Left lung (tissue), 4 donors: ENCODE measurements at regions not wholly inside any gene's neighbourhood (a gene's known extent, or its start where the extent isn't known, plus 50 kb on each side); places are given as distances from the start of the nearest gene placed in this dataset.
"Not testable (repeated sequence)": the region's sequence is repeated elsewhere in the genome, so short reads cannot be mapped to it uniquely, and the experiment has no call there.

Source experiments
- ATAC-seq: fragments of 200-7000 bp; cut with Tn5 transposase; one replicate; pipeline ENCODE4 v1.9.1; 2020; ENCODE audit warnings: moderate library complexity
- DNase-seq, 4 donors: peaks; one replicate each; pipeline ENCODE4 v3.0.0-alpha.2; 2013 to 2020
- H3K27ac ChIP-seq, 2 donors: fragments of 200-600 bp; sonication (generic) in 1 of 2; one replicate each; pipeline versions ENCODE4 v1.5.0 to v1.8.0; 2020 to 2021
- H3K27me3 ChIP-seq, 2 donors: fragments of 200-600 bp; sonication (generic) in 1 of 2; one replicate each; pipeline versions ENCODE4 v1.5.0 to v1.8.0; 2020 to 2021
- H3K36me3 ChIP-seq, 2 donors: fragments of 200-600 bp; sonication (generic) in 1 of 2; one replicate each; pipeline versions ENCODE4 v1.5.0 to v1.8.0; 2020 to 2021
- H3K4me1 ChIP-seq, 2 donors: fragments of 200-600 bp; one replicate each; pipeline ENCODE4 v1.8.0; 2021
- H3K4me3 ChIP-seq, 2 donors: fragments of 200-600 bp; sonication (generic) in 1 of 2; one replicate each; pipeline versions ENCODE4 v1.5.0 to v1.8.0; 2020 to 2021; ENCODE audit warnings: mild to moderate bottlenecking in 1 of 2
- H3K9me3 ChIP-seq, 2 donors: fragments of 200-600 bp; sonication (generic) in 1 of 2; one replicate each; pipeline versions ENCODE4 v1.5.0 to v1.8.0; 2020 to 2021
- intact Hi-C, 2 donors: fragments of 100-400 bp; cut with DNase I; formaldehyde crosslinking; loops; one replicate each; pipeline versions ENCODE4 v1.11.2 to v1.14.2; 2022
- TF ChIP-seq, protein P1 (sequence below), 2 donors: fragments of 200-600 bp; sonication (generic) in 1 of 2; IDR thresholded peaks; one replicate each; pipeline versions ENCODE4 v1.5.0 to v1.8.0; 2021; ENCODE audit warnings: antibody characterized with exemption in 2 of 2
- donor health status: DM: no; HTN: yes; CAD: no.
- donor health status: DM: no; HTN: no; CAD: no.

DNA sequence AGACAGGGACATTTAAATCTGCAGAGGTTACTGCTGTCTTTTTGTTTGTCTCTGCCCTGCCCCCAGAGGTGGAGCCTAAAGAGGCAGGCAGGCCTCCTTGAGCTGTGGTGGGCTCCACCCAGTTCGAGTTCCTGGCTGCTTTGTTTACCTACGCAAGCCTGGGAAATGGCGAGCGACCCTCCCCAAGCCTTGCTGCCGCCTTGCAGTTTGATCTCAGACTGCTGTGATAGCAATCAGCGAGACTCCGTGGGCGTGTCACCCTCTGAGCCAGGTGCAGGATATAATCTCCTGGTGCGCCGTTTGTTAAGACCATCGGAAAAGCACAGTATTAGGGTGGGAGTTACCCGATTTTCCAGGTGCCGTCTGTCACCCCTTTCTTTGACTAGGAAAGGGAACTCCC, 93.3 kb downstream of the ANKRD30BL start:
- H3K4me1 ChIP-seq, H3K27ac ChIP-seq, H3K27me3 ChIP-seq, H3K4me3 ChIP-seq, intact Hi-C loops, H3K36me3 ChIP-seq, ATAC-seq: not testable (repeated sequence)
- peaks cover 0 to 13% of the 10 kb centered on the region in 2 donors for H3K9me3 ChIP-seq
- peak in 1 of 4 donors; percentile 49 for DNase-seq

- intact Hi-C loops, H3K4me1 ChIP-seq, H3K4me3 ChIP-seq, H3K36me3 ChIP-seq, DNase-seq, H3K27ac ChIP-seq, ATAC-seq, H3K27me3 ChIP-seq: not testable (repeated sequence)
- H3K9me3 ChIP-seq: peaks cover 0 to 13% of the 10 kb centered on the region in 2 donors
Measured at GRCh38 chr2:132065391-132065790, 96.4 kb downstream of the ANKRD30BL start.

DNA sequence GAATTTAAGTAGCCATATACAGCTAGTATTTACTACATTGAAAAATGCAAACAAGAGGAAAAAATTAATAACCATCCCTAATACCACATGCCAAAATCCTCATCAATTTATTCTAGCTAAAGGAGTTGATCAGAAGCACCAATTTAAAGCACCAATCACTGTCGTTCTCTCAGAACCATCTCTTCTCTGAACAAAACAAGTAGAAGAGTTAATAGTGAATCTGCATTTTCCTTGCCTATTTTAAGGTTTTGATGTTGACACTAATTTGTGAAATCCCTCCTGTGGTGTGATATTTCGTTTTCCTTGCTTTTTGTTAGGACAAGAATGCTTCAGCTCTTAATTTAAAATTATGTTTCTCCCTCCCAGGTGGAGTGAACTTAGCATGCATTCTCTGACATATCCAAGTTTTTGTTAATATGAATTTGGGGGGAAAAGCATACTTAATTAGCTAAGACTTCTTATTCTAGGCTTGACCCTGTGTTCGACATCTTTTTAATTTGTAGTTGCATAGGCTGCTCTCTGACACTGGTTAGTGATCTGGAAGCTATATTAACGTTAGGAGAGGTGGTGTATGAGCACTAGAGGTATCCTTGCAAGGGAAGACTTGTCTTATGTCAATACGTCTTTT, 122.0 kb downstream of the ANKRD30BL start:
- H3K4me3 ChIP-seq, H3K36me3 ChIP-seq, ATAC-seq, H3K4me1 ChIP-seq, intact Hi-C loops, H3K9me3 ChIP-seq, DNase-seq, H3K27ac ChIP-seq: not testable (repeated sequence)
- peaks cover 33 to 62% of the 10 kb centered on the region in 2 donors for H3K27me3 ChIP-seq

DNA sequence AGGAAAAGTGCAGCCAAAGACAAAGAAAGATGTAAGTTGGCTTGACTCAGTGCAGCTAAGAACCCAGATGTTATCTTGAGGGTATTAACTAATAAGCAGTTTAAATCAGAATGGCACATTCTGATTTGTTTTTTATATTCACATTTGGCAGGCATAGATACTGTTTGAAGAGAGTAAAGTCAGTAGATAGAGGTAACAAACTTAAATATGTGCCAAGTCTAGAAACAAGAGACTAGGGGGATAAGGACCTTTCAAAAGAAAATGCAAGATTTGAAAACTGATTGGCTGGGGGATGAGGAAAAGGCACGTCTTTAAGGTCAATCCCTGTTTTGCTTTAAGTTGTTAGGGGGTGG, 122.9 kb downstream of the ANKRD30BL start:
- DNase-seq, H3K27ac ChIP-seq, H3K4me1 ChIP-seq, H3K36me3 ChIP-seq, intact Hi-C loops, H3K9me3 ChIP-seq, ATAC-seq: not testable (repeated sequence)
- H3K27me3 ChIP-seq: peaks cover 33 to 62% of the 10 kb centered on the region in 2 donors
- peak overlapping the region; percentile 24 to 26 for H3K4me3 ChIP-seq

DNA sequence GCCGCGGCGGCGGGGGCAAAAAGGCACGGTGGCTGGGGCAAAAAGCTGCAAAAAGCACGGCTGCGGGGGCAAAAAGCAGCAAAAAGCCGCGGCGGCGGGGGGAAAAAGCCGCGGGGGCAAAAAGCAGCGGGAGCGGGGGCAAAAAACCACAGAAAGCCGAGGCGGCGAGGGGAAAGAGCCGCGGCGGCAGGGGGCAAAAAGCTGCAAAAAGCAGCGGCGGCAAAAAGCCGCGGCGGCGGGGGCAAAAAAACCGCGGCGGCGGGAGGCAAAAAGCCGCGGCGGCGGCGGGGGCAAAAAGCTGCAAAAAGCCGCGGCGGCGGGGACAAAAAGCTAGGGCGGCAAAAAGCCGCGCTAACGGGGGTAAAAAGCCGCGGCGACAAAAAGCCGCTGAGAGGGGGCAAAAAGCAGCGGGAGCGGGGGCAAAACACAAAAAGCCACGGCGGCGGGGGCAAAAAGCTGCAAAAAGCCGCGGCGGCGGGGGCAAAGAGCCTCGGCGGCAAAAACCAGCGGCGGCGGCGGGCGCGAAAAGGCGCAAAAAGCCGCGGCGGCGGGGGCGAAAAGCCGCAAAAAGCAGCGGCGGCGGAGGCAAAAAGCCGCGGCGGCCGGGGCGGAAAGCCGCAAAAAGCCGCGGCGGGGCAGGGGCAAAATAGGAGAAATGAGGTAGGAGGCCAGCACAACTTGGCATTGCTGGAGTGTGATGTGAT, 123.4 kb downstream of the ANKRD30BL start:
- peaks cover 33 to 62% of the 10 kb centered on the region in 2 donors for H3K27me3 ChIP-seq
- ATAC-seq (no peak), DNase-seq (peak in 1 of 4 donors; percentile 69)
- TF ChIP-seq, protein P1, sequence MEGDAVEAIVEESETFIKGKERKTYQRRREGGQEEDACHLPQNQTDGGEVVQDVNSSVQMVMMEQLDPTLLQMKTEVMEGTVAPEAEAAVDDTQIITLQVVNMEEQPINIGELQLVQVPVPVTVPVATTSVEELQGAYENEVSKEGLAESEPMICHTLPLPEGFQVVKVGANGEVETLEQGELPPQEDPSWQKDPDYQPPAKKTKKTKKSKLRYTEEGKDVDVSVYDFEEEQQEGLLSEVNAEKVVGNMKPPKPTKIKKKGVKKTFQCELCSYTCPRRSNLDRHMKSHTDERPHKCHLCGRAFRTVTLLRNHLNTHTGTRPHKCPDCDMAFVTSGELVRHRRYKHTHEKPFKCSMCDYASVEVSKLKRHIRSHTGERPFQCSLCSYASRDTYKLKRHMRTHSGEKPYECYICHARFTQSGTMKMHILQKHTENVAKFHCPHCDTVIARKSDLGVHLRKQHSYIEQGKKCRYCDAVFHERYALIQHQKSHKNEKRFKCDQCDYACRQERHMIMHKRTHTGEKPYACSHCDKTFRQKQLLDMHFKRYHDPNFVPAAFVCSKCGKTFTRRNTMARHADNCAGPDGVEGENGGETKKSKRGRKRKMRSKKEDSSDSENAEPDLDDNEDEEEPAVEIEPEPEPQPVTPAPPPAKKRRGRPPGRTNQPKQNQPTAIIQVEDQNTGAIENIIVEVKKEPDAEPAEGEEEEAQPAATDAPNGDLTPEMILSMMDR (IDR thresholded peaks at IDR 0.05): no peak
- H3K36me3 ChIP-seq: no peaks in the 10 kb centered on the region
- intact Hi-C loops: no loop called here
- peak overlapping the region in 1 of 2 donors; percentile 41 for H3K27ac ChIP-seq
- H3K9me3 ChIP-seq: no peaks in the 10 kb centered on the region
- no peaks in the 10 kb centered on the region for H3K4me1 ChIP-seq
- H3K4me3 ChIP-seq: peak overlapping the region; percentile 24 to 26

- TF ChIP-seq, protein P1 (IDR thresholded peaks at IDR 0.05): no peak
- peak in 1 of 4 donors; percentile 37 for DNase-seq
- intact Hi-C loops: no loop called here
Measured at GRCh38 chr2:132037527-132038178, 124.1 kb downstream of the ANKRD30BL start.

DNA sequence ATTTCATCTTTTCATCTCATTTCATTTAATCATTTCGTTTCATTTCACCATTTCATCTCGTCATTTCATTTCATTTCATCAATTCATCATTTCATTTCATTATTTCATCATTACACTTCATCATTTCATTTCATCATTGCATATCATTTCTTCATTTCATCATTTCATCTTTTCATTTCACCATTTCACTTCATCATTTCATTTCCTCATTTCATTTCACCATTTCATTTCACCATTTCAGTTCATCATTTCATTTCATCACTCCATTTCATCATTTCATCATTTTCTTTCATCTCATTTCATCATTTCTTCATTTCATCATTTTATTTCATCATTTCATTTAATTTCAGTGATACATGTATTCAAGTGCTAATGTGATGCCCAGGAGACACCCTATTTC, 127.1 kb downstream of the ANKRD30BL start:
- H3K27ac ChIP-seq: no peak overlapping the region
- no peak overlapping the region for H3K4me3 ChIP-seq
- H3K36me3 ChIP-seq: no peaks in the 10 kb centered on the region
- ATAC-seq (no peak), DNase-seq (no peak)
- intact Hi-C loops: no loop called here
- H3K4me1 ChIP-seq: no peaks in the 10 kb centered on the region
- TF ChIP-seq, protein P1 (IDR thresholded peaks at IDR 0.05): no peak
- H3K9me3 ChIP-seq: no peaks in the 10 kb centered on the region
- H3K27me3 ChIP-seq: peaks cover 25 to 43% of the 10 kb centered on the region in 2 donors

More at GRCh38 chr2:132037527-132038178, 124.1 kb downstream of the ANKRD30BL start:
- Histone ChIP-seq H3K27ac (peak overlapping the region in 1 of 2 donors; percentile 41), H3K36me3 (no peaks in the 10 kb centered on the region), H3K4me1 (no peaks in the 10 kb centered on the region), H3K9me3 (no peaks in the 10 kb centered on the region), H3K4me3 (peak overlapping the region; percentile 24 to 26), H3K27me3 (peaks cover 33 to 62% of the 10 kb centered on the region in 2 donors)
- ATAC-seq: no peak
